NCI-H2227 (cell line): ENCODE measurements at regions not wholly inside any gene's neighbourhood (a gene's known extent, or its start where the extent isn't known, plus 50 kb on each side); places are given as distances from the start of the nearest gene placed in this dataset.
"Not testable (repeated sequence)": the region's sequence is repeated elsewhere in the genome, so short reads cannot be mapped to it uniquely, and the experiment has no call there.

Experiments used
- DNase-seq: peaks from one replicate; lab custom pipeline; 2025; ENCODE audit not compliant: unreplicated experiment; lab: John Stamatoyannopoulos, UW

- no peak for DNase-seq
These were observed 627.2 kb downstream of the ISL1 start for GRCh38 chr5:52010454-52010853.

DNA sequence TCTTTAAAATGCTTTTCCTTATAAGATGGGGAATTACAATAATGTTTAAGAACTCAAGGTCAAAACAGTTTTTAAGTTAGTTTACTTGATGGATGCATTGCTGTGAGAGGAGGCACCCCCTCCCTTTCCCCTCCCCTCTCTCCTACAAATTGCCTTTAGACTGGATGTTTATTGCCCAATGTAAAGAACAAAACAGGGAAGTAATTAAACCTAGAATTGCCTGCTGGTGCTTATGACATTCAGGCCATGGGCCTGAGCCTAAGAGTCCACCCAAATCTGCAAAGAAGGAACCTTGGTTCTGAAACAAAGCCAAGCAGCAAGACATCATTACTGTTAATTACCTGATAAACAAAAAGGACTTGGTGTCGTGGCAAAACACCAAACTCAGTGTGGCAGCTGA, 630.3 kb downstream of the ISL1 start:
- no peak for DNase-seq

GRCh38 chr5:52015760-52016159, 632.5 kb downstream of the ISL1 start:
- peak; percentile 2 for DNase-seq

- DNase-seq = no peak
These were observed 634.3 kb downstream of the ISL1 start for GRCh38 chr5:52017567-52017966.

DNA sequence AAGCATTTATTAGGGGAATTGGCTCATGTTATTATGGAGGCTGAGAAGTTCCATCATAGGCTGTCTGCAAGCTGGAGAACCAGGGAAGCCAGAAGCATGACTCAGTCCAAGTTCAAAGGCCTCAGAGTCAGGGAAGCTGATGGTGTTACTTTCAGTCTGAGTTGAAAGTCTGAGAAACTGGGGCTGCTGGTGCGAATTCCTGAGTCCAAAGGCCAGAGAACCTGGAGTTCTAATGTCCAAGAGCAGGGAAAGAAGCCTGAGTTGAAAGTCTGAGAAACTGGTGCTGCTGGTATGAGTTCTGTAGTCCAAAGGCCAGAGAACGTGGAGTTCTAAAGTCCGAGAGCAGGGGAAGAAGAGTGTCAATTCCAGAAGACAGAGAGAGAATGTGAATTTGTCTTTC, 641.1 kb downstream of the ISL1 start:
- no peak for DNase-seq

DNA sequence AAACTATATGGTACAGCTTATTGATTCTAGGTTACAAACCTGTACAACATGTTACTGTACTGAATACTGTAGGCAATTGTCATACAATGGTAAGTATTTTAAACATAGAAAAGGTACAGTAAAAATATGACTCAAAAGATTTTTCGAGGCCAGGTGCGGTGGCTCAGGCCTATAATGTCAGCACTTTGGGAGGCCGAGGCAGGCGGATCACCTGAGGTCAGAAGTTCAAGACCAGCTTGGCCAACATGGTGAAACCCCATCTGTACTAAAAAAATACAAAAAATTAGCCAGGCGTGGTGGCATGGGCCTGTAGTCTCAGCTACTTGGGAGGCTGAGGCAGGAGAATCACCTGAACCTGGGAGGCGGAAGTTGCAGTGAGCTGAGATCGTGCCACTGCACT, 646.6 kb downstream of the ISL1 start:
- not testable (repeated sequence) for DNase-seq

GRCh38 chr5:52041842-52042241, 658.6 kb downstream of the ISL1 start:
- no peak for DNase-seq

DNA sequence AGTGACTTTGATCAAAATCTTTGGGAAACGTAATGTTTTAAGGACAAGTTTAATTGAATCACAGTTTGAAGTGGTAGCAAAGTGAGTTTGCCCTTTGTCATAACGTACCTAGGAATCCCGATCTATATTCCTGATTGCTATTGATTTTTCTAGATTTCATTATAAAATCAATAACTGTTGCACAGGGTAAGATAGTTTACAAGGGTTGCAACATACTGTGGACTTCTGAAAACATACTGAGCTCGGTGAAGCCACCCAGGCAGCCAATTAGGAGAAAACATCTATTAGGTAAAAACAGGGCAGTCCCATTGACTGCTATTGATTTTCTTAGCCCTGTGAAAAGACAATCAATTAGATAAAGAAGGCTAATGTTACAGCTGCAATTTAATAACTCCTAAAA, 659.9 kb downstream of the ISL1 start:
- no peak for DNase-seq

DNA sequence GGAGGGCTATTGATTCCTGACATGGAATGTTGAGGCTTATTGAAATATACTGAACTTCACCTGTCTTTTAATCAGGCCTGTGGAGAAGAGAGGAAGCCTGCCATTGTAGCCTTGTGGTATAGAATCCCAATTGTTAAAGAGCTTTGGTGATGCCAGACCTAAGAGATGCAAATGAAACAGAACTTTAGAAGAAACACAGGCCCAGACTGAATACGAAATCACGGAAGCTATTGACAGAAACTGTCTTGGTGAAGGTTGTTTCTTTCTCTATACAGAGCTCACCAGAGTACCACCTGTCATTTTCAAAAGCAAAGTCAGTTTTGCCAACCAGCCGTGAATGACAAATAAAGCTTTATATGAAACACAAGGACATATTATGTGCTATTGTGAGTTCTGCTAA, 660.3 kb downstream of the ISL1 start:
- DNase-seq = peak; percentile 0

- no peak for DNase-seq
These were observed 668.5 kb downstream of the ISL1 start for GRCh38 chr5:52051759-52052158.

GRCh38 chr5:52063186-52063585, 679.9 kb downstream of the ISL1 start:
- no peak for DNase-seq

GRCh38 chr5:52065182-52065581, 681.9 kb downstream of the ISL1 start:
- DNase-seq = no peak

DNA sequence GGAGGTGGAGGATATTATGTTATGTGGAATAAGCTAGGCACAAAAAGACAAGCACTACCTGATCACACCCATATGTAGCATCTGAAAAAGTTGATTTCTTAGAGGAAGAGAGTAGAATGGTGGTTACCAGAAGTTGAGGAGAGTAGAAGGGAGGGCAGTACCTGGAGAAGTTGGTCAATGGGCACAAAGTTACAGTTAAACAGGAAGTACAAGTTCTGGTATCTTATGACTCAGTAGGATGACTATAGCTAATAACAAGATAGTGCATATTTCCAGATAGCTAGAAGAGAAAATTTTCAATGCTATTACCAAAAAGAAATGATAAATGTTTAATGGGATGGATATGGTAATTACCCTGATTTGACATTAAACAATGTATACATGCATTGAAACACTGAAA, 686.7 kb downstream of the ISL1 start:
- no peak for DNase-seq

GRCh38 chr5:52073993-52074689, 690.9 kb downstream of the ISL1 start:
- DNase-seq = no peak

DNA sequence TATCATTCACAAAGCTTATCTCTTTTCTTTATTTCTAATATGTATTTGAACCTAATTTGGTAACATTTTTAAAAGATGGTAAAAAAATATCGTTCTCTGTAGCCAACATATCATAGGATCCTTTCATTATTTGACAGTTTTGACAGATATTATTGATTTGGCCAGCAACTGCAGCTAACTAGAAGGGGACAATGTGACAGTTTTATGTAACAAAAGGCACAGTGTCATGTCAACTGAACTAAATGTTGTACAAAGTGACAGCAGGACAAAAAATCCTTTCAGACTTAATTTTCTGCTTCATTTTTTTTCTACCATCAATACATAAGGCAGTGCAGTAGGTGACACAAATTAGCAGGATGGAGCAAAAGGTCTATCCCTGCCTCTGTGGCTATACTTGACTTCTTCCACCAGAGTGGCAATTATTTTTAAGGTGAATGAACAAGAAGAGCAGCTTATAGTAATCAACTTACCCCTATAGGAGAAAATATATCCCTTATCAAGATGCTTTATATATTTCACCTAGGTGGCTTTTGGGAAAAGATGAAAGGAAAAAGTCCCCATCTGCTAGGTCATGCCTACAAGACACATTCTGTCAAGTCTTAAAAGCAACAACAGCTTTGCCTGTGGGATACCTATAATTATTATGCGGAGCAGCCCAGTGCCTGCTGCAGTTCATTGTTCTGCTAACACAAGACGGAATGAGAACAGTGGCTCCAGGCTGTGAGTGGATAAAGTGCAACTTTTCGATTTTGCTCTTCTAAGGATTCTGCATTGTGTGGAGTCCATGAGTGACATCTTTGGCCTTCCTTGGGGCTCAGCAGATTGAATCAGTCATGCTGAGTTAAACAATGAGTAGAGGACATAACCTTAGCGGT, 694.9 kb downstream of the ISL1 start:
- DNase-seq = peak; percentile 91

- DNase-seq = not testable (repeated sequence)
These were observed 685.4 kb upstream of the ITGA1 start for GRCh38 chr5:52102311-52102710.

DNA sequence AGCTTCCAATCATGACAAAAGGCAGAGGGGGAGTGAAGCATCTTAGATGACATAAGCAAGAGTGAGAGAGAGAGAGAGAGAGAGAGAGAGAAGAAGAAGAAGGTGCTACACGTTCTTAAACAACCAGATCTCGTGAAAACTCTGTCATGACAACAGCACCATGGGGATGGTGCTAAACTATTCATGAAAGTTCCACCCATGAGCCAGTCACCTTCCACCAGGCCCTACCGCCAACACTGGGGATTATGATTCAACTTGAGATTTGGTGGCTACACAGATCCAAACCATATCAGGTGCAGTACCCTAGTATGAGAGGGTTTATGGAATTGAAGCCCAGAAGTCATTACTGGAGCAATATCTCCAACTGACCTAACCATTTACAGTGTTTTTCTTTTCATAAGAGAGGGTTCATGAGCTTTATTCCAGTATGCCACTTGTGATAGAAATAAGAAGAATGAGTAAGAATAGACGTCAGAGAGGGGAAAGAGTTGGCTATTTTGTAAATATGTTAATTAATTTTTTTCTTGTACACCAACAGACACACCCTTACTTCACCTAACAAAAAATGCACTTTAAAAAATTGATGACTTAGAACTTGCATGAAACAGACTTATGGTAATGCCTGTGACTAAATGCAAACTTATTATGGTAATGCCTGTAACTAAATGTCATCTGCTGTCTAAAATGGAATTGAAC, 680.4 kb upstream of the ITGA1 start:
- DNase-seq = no peak

DNA sequence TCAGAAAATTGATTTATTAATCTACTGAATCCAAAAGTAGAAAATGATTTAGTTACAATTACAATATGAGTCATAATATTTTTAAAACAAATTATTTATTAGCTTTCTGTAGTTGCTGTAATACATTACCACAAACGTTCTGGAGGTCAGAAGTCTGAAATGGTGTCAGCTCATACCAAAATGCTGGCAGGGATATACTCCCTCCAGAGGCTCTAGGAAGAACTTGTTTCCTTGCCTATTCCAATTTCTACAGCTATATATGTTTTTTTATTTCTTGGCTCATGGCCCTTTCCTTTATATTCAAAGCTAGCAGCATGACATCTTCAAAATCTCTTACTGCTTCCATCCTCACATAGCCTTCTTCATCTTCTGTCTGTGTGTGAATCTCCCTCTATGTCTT, 667.9 kb upstream of the ITGA1 start:
- DNase-seq = no peak

DNA sequence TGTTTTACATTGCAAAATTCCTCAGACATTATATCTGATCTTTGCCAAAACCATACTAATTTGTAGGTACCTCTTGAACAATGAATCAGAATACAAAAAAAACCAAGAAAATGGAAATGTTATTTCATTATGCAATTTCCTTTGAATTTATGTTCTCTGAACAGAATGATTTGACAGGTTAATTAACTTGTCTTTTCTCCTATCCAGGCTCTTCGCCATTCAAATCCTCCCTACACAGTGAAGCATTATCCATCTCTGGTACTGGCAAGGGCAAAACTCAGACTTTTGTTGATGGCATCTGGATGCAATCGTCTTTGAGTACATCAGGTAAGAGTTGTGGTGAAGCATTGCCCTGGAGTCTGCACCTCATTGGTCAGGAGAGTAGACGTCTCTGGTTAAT, 655.7 kb upstream of the ITGA1 start:
- no peak for DNase-seq

- DNase-seq = peak; percentile 79
These were observed 653.6 kb upstream of the ITGA1 start for GRCh38 chr5:52134013-52134650.

DNA sequence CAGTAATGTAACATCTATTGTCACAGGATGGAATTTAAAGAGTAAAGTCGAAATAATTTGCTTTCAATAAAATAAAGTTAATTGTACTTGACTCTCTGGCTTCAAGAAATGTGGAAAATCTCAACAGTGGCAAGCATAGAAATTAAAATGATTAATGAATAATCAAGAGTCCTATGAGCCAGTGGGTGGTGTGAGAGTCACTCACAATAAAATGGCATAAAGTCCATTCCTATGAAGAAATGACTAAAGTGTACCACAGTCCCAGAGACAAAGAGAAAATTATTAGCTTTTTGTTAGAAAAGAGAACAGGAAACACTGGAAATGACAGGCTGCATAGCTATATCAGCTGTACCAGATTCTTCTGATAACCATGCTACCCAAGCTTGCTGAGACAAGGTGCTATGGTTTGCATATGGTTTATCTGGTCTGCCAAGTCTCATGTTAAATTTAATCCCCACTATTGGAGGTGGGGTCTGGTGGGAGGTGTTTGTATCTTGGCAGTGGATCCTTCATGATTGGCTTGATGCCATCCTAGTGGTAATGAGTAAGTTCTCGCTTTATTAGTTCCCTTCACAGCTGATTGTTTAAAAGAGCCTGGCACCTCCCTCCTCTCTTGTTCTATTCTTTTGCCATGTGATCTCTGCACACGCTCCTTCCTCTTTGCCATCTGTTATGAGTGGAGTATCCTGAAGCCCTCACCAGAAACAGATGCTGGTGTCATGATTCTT, 647.7 kb upstream of the ITGA1 start:
- DNase-seq = no peak
